Panc1 (cell line): ENCODE measurements at regions not wholly inside any gene's neighbourhood (a gene's known extent, or its start where the extent isn't known, plus 50 kb on each side); places are given as distances from the start of the nearest gene placed in this dataset.

Experiments used
- ATAC-seq: fragments of 200-7000 bp; cut with Tn5 transposase; 2 replicates; pipeline ENCODE4 v1.9.1; 2020; ENCODE audit warnings: mild to moderate bottlenecking, moderate library complexity
- BruUV-seq: library from RNA; stranded (reverse); fragments of 400-500 nt; replicated peaks from 2 replicates; lab custom pipeline; 2021; lab: Mats Ljungman, UMichigan
- CTCF ChIA-PET: fragments of 300-600 bp; sonication (Branson Sonifier 250); formaldehyde crosslinking; loops from one replicate; lab custom pipeline; 2022; ENCODE audit warnings: antibody characterized with exemption; lab: Charles Lee
- POLR2A ChIA-PET: fragments of 300-600 bp; sonication (Branson Sonifier 250); formaldehyde crosslinking; loops from one replicate; lab custom pipeline; 2022; ENCODE audit warnings: antibody characterized with exemption; lab: Charles Lee
- DNase-seq: peaks from one replicate; pipeline ENCODE4 v3.0.0-alpha.2; 2010; ENCODE audit warnings: low read depth, low spot score
- H3K27ac ChIP-seq: 2 replicates; pipeline ENCODE4 v1.5.1; 2011; ENCODE audit warnings: mild to moderate bottlenecking, low read length, inconsistent platforms
- H3K27me3 ChIP-seq: fragments of 200-500 bp; sonication (Bioruptor generic); 2 replicates; pipeline ENCODE4 v1.6.0; 2014; ENCODE audit warnings: low read length, inconsistent platforms; ENCODE audit not compliant: control insufficient read depth, insufficient read depth
- H3K36me3 ChIP-seq: fragments of 200-500 bp; sonication (Bioruptor generic); 2 replicates; pipeline ENCODE4 v1.5.1; 2014; ENCODE audit warnings: inconsistent platforms, mild to moderate bottlenecking, low read length, moderate library complexity; ENCODE audit not compliant: control insufficient read depth, insufficient read depth
- H3K4me1 ChIP-seq: 2 replicates; pipeline ENCODE4 v1.5.1; 2011; ENCODE audit warnings: inconsistent platforms, mild to moderate bottlenecking, low read length, moderate library complexity; ENCODE audit not compliant: control insufficient read depth, insufficient read depth
- H3K4me3 ChIP-seq, 2 experiments: 2 replicates each; pipeline ENCODE4 v1.5.1; 2011 to 2012; ENCODE audit warnings: low read depth in 2 of 2, low read length in 2 of 2, mild to moderate bottlenecking in 2 of 2, inconsistent platforms in 1 of 2, moderate library complexity in 1 of 2
- H3K9me3 ChIP-seq: fragments of 200-500 bp; sonication (Bioruptor generic); 2 replicates; pipeline ENCODE4 v1.5.1; 2014; ENCODE audit warnings: low read depth, mild to moderate bottlenecking, inconsistent platforms, low read length, moderate library complexity; ENCODE audit not compliant: control insufficient read depth, insufficient read depth
- POLR2AphosphoS5 ChIP-seq: IDR thresholded peaks from 2 replicates; pipeline ENCODE4 v1.6.1; 2012; ENCODE audit warnings: mild to moderate bottlenecking, low read depth, low read length, moderate library complexity
- SIN3A ChIP-seq: IDR thresholded peaks from 2 replicates; pipeline ENCODE4 v1.6.1; 2012; ENCODE audit warnings: low read depth, mild to moderate bottlenecking, low read length, moderate library complexity, borderline replicate concordance; ENCODE audit not compliant: insufficient read depth
- TCF7L2 ChIP-seq: IDR thresholded peaks from 2 replicates; pipeline ENCODE4 v1.6.1; 2011; ENCODE audit warnings: mild to moderate bottlenecking, low read depth, low read length, inconsistent platforms
- in situ Hi-C: cut with HindIII; loops from 2 replicates; pipeline ENCODE4 v1.10.0; 2016; ENCODE audit warnings: low sequenced_read_pairs, low pct_unique_long_range_greater_than_20kb
- intact Hi-C: fragments of 100-400 bp; cut with micrococcal nuclease; formaldehyde crosslinking; loops from one replicate; pipeline ENCODE4 v1.10.0; 2022; ENCODE audit not compliant: unreplicated experiment
- TF ChIP-seq, protein P1 (sequence below), 2 experiments: IDR thresholded peaks; 2 replicates each; pipeline ENCODE4 v1.6.1; 2011 to 2012; ENCODE audit warnings: low read depth in 2 of 2, control low read depth in 1 of 2, low read length in 1 of 2, mild to moderate bottlenecking in 1 of 2, moderate library complexity in 1 of 2; ENCODE audit not compliant: insufficient read depth in 1 of 2
- TF ChIP-seq, protein P2 (sequence below): fragments of 450-650 bp; IDR thresholded peaks from 2 replicates; pipeline ENCODE4 v1.5.1; 2017; ENCODE audit warnings: mild to moderate bottlenecking

DNA sequence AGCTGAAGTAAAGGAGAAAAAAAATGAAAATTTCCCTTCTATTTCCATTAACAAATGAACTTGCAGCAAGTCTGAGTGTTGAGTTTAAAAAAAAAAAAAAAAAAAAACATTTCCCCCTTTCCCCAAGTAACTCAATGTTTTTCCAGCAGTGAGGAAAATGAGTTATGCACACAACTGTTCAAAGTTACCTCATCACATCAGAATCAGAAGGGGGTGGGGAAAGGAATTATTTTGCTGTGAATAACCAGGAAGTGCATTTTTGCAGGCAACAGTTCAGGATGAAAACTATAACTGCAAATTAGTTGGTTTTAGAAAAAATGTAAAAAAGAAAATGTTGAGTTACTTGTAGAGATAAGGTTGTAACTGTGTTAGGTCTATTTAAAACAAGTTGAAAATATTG, 568.9 kb upstream of the CITED2 start:
- H3K27ac ChIP-seq, result no peak overlapping the region; the same call in 1 of the 2 replicates
- ATAC-seq, result no peak

DNA sequence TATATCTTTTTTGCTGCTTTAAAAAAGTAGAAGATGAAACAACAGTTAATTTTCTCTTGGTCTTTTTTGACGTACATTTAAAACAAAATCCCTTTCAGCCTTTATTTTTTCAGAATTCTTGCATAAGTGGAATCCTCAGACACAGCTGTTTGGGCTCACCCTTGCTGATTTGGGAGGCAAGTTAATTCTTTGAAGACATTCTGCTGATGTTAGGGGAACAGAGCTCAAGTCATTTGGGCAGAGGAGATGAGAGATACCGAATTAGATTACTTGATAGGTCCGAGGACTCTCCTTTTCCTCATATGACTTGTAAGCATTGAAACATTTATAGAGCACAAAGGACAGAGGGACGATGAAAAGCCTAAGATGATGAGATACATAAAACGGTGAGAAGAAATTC, 567.9 kb upstream of the CITED2 start:
- DNase-seq, result no peak
- BruUV-seq, result no TSS peak
- no peaks in the 10 kb centered on the region for H3K9me3 ChIP-seq
- no peak for TF ChIP-seq TCF7L2
- TF ChIP-seq, protein P1, sequence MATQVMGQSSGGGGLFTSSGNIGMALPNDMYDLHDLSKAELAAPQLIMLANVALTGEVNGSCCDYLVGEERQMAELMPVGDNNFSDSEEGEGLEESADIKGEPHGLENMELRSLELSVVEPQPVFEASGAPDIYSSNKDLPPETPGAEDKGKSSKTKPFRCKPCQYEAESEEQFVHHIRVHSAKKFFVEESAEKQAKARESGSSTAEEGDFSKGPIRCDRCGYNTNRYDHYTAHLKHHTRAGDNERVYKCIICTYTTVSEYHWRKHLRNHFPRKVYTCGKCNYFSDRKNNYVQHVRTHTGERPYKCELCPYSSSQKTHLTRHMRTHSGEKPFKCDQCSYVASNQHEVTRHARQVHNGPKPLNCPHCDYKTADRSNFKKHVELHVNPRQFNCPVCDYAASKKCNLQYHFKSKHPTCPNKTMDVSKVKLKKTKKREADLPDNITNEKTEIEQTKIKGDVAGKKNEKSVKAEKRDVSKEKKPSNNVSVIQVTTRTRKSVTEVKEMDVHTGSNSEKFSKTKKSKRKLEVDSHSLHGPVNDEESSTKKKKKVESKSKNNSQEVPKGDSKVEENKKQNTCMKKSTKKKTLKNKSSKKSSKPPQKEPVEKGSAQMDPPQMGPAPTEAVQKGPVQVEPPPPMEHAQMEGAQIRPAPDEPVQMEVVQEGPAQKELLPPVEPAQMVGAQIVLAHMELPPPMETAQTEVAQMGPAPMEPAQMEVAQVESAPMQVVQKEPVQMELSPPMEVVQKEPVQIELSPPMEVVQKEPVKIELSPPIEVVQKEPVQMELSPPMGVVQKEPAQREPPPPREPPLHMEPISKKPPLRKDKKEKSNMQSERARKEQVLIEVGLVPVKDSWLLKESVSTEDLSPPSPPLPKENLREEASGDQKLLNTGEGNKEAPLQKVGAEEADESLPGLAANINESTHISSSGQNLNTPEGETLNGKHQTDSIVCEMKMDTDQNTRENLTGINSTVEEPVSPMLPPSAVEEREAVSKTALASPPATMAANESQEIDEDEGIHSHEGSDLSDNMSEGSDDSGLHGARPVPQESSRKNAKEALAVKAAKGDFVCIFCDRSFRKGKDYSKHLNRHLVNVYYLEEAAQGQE (IDR thresholded peaks at IDR 0.05; ENCODE audit: insufficient read depth in 1 of 2, low read depth in 2 of 2, low read length in 1 of 2), result no peak
- no peak for TF ChIP-seq SIN3A
- TF ChIP-seq, protein P2, sequence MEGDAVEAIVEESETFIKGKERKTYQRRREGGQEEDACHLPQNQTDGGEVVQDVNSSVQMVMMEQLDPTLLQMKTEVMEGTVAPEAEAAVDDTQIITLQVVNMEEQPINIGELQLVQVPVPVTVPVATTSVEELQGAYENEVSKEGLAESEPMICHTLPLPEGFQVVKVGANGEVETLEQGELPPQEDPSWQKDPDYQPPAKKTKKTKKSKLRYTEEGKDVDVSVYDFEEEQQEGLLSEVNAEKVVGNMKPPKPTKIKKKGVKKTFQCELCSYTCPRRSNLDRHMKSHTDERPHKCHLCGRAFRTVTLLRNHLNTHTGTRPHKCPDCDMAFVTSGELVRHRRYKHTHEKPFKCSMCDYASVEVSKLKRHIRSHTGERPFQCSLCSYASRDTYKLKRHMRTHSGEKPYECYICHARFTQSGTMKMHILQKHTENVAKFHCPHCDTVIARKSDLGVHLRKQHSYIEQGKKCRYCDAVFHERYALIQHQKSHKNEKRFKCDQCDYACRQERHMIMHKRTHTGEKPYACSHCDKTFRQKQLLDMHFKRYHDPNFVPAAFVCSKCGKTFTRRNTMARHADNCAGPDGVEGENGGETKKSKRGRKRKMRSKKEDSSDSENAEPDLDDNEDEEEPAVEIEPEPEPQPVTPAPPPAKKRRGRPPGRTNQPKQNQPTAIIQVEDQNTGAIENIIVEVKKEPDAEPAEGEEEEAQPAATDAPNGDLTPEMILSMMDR, result no peak
- in situ Hi-C loops (no loop called here), intact Hi-C loops (no loop called here)
- POLR2A ChIA-PET, result no interaction called here
- peak overlapping the region; percentile 8; the same call in 1 of the 2 replicates for H3K27ac ChIP-seq
- no peak overlapping the region for H3K4me3 ChIP-seq
- no peak for ATAC-seq
- H3K27me3 ChIP-seq, result no peaks in the 10 kb centered on the region
- CTCF ChIA-PET, result no interaction called here
- H3K36me3 ChIP-seq, result no peaks in the 10 kb centered on the region
- no peaks in the 10 kb centered on the region for H3K4me1 ChIP-seq

More for the DNA sequence above, 568.9 kb upstream of the CITED2 start:
- ChIA-PET CTCF (no interaction called here), POLR2A (no interaction called here)
- peak; percentile 20 for DNase-seq
- no TSS peak for BruUV-seq
- no peaks in the 10 kb centered on the region for H3K4me1 ChIP-seq
- intact Hi-C loops, result no loop called here
- in situ Hi-C loops, result no loop called here
- H3K36me3 ChIP-seq, result no peaks in the 10 kb centered on the region
- H3K4me3 ChIP-seq, result no peak overlapping the region
- no peaks in the 10 kb centered on the region for H3K9me3 ChIP-seq
- no peaks in the 10 kb centered on the region for H3K27me3 ChIP-seq
- TF ChIP-seq, protein P1 (IDR thresholded peaks at IDR 0.05; ENCODE audit: insufficient read depth in 1 of 2, low read depth in 2 of 2, low read length in 1 of 2), result no peak
- no peak for TF ChIP-seq TCF7L2
- TF ChIP-seq, protein P2, result no peak
- TF ChIP-seq POLR2AphosphoS5, result no peak
- TF ChIP-seq SIN3A, result no peak
